Liver (tissue), 8 donors: ENCODE measurements at regions not wholly inside any gene's neighbourhood (a gene's known extent, or its start where the extent isn't known, plus 50 kb on each side); places are given as distances from the start of the nearest gene placed in this dataset.

Source experiments
- DNase-seq: peaks from one replicate; pipeline ENCODE4 v3.0.0-alpha.2; 2017; ENCODE audit warnings: low spot score
- H3K27ac ChIP-seq, 2 donors: one replicate each; pipeline ENCODE4 v1.7.0; 2013; ENCODE audit warnings: inconsistent platforms in 2 of 2, low read length in 2 of 2, control low read depth in 1 of 2, low read depth in 1 of 2, mild to moderate bottlenecking in 1 of 2
- H3K27me3 ChIP-seq, 4 donors: one replicate each; pipeline versions ENCODE4 v1.6.1 to v1.7.0; 2013; ENCODE audit warnings: low read length in 3 of 4, inconsistent platforms in 1 of 4, mild to moderate bottlenecking in 1 of 4, moderate library complexity in 1 of 4; ENCODE audit not compliant: control insufficient read depth in 4 of 4, insufficient read depth in 4 of 4
- H3K36me3 ChIP-seq, 4 donors: one replicate each; pipeline versions ENCODE4 v1.6.1 to v1.7.0; 2013; ENCODE audit warnings: low read length in 3 of 4, mild to moderate bottlenecking in 3 of 4, low read depth in 1 of 4, moderate library complexity in 1 of 4; ENCODE audit not compliant: control insufficient read depth in 4 of 4, insufficient read depth in 3 of 4
- H3K4me1 ChIP-seq, 4 donors: one replicate each; pipeline versions ENCODE4 v1.6.1 to v1.7.0; 2013; ENCODE audit warnings: low read length in 3 of 4, mild to moderate bottlenecking in 3 of 4, moderate library complexity in 1 of 4; ENCODE audit not compliant: control insufficient read depth in 4 of 4, insufficient read depth in 4 of 4
- H3K4me3 ChIP-seq, 3 donors: one replicate each; pipeline versions ENCODE4 v1.6.1 to v1.7.0; 2013; ENCODE audit warnings: low read length in 3 of 3, control low read depth in 1 of 3, low read depth in 1 of 3, mild to moderate bottlenecking in 1 of 3
- H3K9ac ChIP-seq, 2 donors: one replicate each; pipeline ENCODE4 v1.7.0; 2013; ENCODE audit warnings: low read length in 2 of 2, mild to moderate bottlenecking in 2 of 2, moderate library complexity in 2 of 2, control low read depth in 1 of 2, low read depth in 1 of 2
- H3K9me3 ChIP-seq, 4 donors: one replicate each; pipeline versions ENCODE4 v1.6.1 to v1.7.0; 2013; ENCODE audit warnings: low read length in 3 of 4; ENCODE audit not compliant: control insufficient read depth in 4 of 4
- ATF3 ChIP-seq: IDR thresholded peaks from 2 replicates; pipeline ENCODE4 v1.6.1; 2016; ENCODE audit warnings: antibody characterized with exemption
- CTCF ChIP-seq: fragments of 150-350 bp; IDR thresholded peaks from 2 replicates; pipeline ENCODE4 v1.5.1; 2017; ENCODE audit warnings: improper control_type of control experiment, low read depth, low read length; ENCODE audit not compliant: missing input control
- EGR1 ChIP-seq, 2 donors: IDR thresholded peaks; 2 replicates each; pipeline ENCODE4 v1.6.1; 2016 to 2018; ENCODE audit warnings: antibody characterized with exemption in 2 of 2, low read depth in 2 of 2
- FOXA1 ChIP-seq: IDR thresholded peaks from 2 replicates; pipeline ENCODE4 v1.6.1; 2016; ENCODE audit warnings: antibody characterized with exemption
- FOXA2 ChIP-seq: IDR thresholded peaks from 2 replicates; pipeline ENCODE4 v1.6.1; 2016; ENCODE audit warnings: antibody characterized with exemption
- HNF4G ChIP-seq: IDR thresholded peaks from 2 replicates; pipeline ENCODE4 v1.6.1; 2016; ENCODE audit warnings: antibody characterized with exemption
- JUND ChIP-seq, 2 donors: IDR thresholded peaks; 2 replicates each; pipeline ENCODE4 v1.6.1; 2016; ENCODE audit warnings: antibody characterized with exemption in 2 of 2
- MAX ChIP-seq: IDR thresholded peaks from 2 replicates; pipeline ENCODE4 v1.6.1; 2016; ENCODE audit warnings: antibody characterized with exemption
- RAD21 ChIP-seq, 2 donors: IDR thresholded peaks; 2 replicates each; pipeline ENCODE4 v1.6.1; 2016; ENCODE audit warnings: antibody characterized with exemption in 2 of 2, mild to moderate bottlenecking in 2 of 2
- REST ChIP-seq: IDR thresholded peaks from 2 replicates; pipeline ENCODE4 v1.6.1; 2016; ENCODE audit warnings: antibody characterized with exemption, mild to moderate bottlenecking
- SP1 ChIP-seq: IDR thresholded peaks from 2 replicates; pipeline ENCODE4 v1.6.1; 2018; ENCODE audit warnings: antibody characterized with exemption, mild to moderate bottlenecking
- TAF1 ChIP-seq: conservative IDR thresholded peaks from 2 replicates; pipeline ENCODE4 v1.6.1; 2016; ENCODE audit warnings: antibody characterized with exemption, mild to moderate bottlenecking
- YY1 ChIP-seq: IDR thresholded peaks from 2 replicates; pipeline ENCODE4 v1.6.1; 2016; ENCODE audit warnings: antibody characterized with exemption, mild to moderate bottlenecking
- WGBS: extraction: QIAGEN DNeasy Blood & Tissue Kit; methylation state at CpG from one replicate; pipeline ENCODE4 v1.1.7; 2013; 5-methylcytosine and 5-hydroxymethylcytosine counted together
- donor health status: healthy.
- donor health status: healthy.
- donor health status: healthy.
- donor health status: healthy.
- donor health status: healthy.

GRCh38 chrX:125954236-125954635 is 211.9 kb downstream of the DCAF12L2 start:
- no peaks in the 10 kb centered on the region for H3K36me3 ChIP-seq
- WGBS: 37% methylated on average over 3 of the region's 3 CpGs
- no peak overlapping the region for H3K4me3 ChIP-seq
- no peaks in the 10 kb centered on the region for H3K27me3 ChIP-seq
- TF ChIP-seq JUND (IDR thresholded peaks at IDR 0.05) (no peak), SP1 (no peak), FOXA2 (no peak), EGR1 (IDR thresholded peaks at IDR 0.05; ENCODE audit: low read depth in 2 of 2) (no peak), FOXA1 (no peak)
- no peak overlapping the region for H3K27ac ChIP-seq
- DNase-seq: no peak
- H3K4me1 ChIP-seq: no peaks in the 10 kb centered on the region
- H3K9me3 ChIP-seq: no peaks in the 10 kb centered on the region
- H3K9ac ChIP-seq: no peak overlapping the region

- Histone ChIP-seq H3K4me1 (no peaks in the 10 kb centered on the region), H3K4me3 (no peak overlapping the region), H3K36me3 (no peaks in the 10 kb centered on the region), H3K27ac (no peak overlapping the region), H3K9ac (no peak overlapping the region), H3K27me3 (no peaks in the 10 kb centered on the region), H3K9me3 (no peaks in the 10 kb centered on the region)
- no peak for TF ChIP-seq RAD21 (IDR thresholded peaks at IDR 0.05)
- TF ChIP-seq FOXA1: no peak
- TF ChIP-seq MAX: no peak
- no peak for TF ChIP-seq HNF4G
- no peak for TF ChIP-seq JUND (IDR thresholded peaks at IDR 0.05)
- TF ChIP-seq ATF3: no peak
- TF ChIP-seq YY1: no peak
- TF ChIP-seq CTCF: no peak
- no peak for TF ChIP-seq TAF1
- TF ChIP-seq EGR1 (IDR thresholded peaks at IDR 0.05; ENCODE audit: low read depth in 2 of 2): no peak
- no peak for TF ChIP-seq REST
- DNase-seq: no peak
- WGBS: 73% methylated on average over 2 of the region's 2 CpGs
These were observed 188.2 kb downstream of the DCAF12L2 start for GRCh38 chrX:125977851-125978250.

- Histone ChIP-seq H3K27ac (no peak overlapping the region), H3K36me3 (no peaks in the 10 kb centered on the region), H3K27me3 (peaks cover 0 to 3% (median 0%) of the 10 kb centered on the region in 4 donors), H3K4me1 (no peaks in the 10 kb centered on the region), H3K9me3 (peaks cover 0 to 2% (median under 1%) of the 10 kb centered on the region in 4 donors), H3K9ac (no peak overlapping the region), H3K4me3 (no peak overlapping the region)
- TF ChIP-seq TAF1: no peak
- TF ChIP-seq MAX: no peak
- peak; percentile 17 for TF ChIP-seq CTCF
- TF ChIP-seq ATF3: no peak
- TF ChIP-seq RAD21 (IDR thresholded peaks at IDR 0.05): peak; percentile 58 to 76
- no peak for DNase-seq
- 8% methylated on average over 2 of the region's 2 CpGs for WGBS
These were observed 167.7 kb downstream of the DCAF12L2 start for GRCh38 chrX:125998432-125998831.
